Hematopoietic multipotent progenitor cell treated with erythropoietin and hydrocortisone succinate and interleukin-3 and kit ligand, for 6 days (in vitro differentiated cells): ENCODE measurements at regions not wholly inside any gene's neighbourhood (a gene's known extent, or its start where the extent isn't known, plus 50 kb on each side); places are given as distances from the start of the nearest gene placed in this dataset.
"Not testable (repeated sequence)": the region's sequence is repeated elsewhere in the genome, so short reads cannot be mapped to it uniquely, and the experiment has no call there.

Experiments
- DNase-seq: peaks from one replicate; pipeline ENCODE4 v3.0.0-alpha.2; 2015

DNA sequence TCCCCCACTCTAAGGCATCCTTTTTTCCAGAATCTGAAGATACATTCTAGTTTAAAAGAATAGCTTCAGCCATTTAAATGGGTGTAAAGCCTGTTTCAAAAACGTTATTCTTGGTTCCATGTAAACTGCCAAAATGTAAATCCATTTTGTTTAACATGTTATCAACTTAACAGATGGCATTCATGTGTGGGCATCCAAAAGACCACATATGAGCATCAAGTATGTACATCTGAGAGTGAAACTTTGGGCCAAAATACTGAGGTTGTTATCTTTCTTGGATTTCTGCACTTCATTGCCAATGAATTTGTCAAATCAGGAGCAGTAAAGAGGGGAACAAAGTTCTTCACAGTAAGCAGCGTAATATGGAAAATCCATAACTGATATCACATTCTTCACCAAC, 395.4 kb downstream of the ZNF804A start:
- no peak for DNase-seq

GRCh38 chr2:185006481-185006880, 408.2 kb downstream of the ZNF804A start:
- DNase-seq = no peak

GRCh38 chr2:185012643-185013042, 414.3 kb downstream of the ZNF804A start:
- DNase-seq = peak; percentile 2

- no peak for DNase-seq
Measured at GRCh38 chr2:185014076-185014475, 415.7 kb downstream of the ZNF804A start.

DNA sequence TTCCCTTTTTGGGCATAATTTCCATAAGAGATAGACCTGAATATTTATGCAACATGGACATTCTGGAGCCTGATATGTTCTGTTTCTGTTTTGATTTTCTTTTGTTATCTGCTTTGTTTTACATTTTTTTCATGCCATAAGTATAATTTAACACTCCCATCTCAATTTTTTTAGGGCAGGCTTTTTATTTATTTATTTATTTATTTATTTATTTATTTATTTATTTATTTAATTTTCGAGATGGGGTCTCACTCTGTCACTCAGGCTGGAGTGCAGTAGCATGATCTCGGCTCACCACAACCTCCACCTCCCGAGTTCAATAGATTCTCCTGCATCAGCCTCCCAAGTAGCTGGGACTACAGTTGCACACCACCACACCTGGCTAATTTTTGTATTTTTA, 427.6 kb downstream of the ZNF804A start:
- DNase-seq = not testable (repeated sequence)

DNA sequence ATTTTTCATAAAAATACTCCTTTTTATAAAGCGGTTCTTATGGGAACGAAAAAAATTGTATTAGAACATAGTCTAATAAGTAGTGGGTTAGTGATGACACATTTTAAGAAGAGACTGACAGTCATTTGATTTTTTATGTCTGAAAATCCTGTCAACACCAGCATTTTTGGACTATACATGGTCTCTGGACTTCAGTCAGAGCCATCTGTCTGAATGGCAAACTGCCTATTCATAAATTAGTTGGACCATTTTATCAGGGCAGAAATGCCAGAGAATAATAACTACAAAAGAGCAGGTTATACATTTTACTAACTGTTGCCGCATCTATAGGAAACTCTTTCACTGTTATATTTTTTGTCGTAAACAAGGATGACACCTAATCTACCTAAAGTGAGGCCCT, 437.6 kb downstream of the ZNF804A start:
- DNase-seq = no peak

- no peak for DNase-seq
Measured at GRCh38 chr2:185044323-185044874, 446.1 kb downstream of the ZNF804A start.

- DNase-seq = no peak
Measured at GRCh38 chr2:185050804-185051203, 452.5 kb downstream of the ZNF804A start.

DNA sequence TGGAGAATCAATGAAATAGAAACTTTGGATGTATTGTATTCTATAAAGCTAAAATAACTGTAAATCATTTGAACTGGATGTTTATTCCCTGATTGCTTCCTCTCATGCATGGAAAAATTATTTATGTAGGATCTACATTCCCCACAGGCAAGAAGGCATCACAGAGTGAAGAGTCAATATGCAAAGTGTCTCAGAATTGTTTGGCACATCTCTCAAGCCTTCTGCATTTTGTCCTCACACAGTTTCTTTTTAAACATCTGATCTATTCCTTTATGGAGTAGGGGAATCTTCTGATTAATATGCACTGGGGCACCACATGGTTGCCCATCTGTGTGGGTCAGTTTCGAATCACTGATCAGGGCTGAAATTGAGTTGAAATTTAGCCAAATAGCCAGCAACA, 465.4 kb downstream of the ZNF804A start:
- no peak for DNase-seq

GRCh38 chr2:185066128-185066527, 467.8 kb downstream of the ZNF804A start:
- DNase-seq = no peak

GRCh38 chr2:185069107-185069506, 470.8 kb downstream of the ZNF804A start:
- no peak for DNase-seq

GRCh38 chr2:185074156-185074555, 475.8 kb downstream of the ZNF804A start:
- DNase-seq = no peak

DNA sequence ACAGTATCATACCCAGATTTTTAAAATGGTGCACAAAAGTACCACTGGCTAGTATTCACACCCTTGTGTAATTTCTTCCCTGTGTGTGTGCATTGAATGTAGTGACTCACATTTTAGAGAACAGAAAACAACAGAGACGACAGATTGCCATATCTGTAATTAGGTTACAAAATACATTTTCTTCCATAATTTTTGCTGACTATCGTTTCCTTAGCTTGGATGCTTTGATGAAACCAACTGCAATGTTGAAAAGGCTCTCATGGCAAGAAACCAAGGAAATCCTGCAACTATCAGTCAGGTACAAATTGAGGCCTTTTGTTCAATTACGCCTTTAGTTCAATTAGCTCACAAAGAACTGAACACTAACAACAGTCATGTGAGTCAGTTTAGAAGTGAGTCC, 484.4 kb downstream of the ZNF804A start:
- no peak for DNase-seq

DNA sequence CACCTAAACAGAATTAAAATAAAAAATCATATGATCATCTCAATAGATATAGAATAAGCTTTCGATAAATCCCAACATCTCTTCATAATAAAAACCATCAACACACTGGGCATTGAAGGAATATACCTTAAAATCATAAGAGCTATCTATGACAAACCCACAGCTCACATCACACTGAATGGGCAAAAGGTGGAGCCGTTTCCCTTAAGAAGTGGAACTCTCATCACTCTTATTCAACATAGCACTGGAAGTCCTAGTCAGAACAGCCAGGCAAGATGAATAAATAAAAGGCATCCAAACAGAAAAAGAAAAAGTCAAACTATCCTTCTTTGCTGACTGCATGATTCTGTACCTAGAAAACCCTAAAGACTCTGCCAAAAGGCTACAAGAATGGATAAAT, 510.3 kb downstream of the ZNF804A start:
- DNase-seq = no peak

DNA sequence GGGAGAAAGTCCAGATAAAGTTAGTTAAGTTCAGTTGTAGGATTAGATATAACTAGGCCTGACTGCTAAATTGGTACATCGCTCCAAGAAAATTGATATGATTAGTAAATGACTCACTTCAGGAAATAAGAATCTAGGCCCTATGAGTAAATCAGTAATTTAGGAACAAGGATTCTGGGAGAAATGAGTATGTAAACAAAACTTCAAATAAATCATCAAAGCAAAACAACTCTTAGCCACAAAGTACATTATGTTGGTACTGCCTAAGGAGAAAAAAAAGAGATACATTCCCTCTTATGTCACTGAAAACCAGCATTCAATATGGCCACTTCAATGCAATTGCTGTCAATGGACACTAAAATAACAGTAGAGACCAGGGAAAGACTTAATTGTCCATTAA, 529.1 kb downstream of the ZNF804A start:
- DNase-seq = no peak

- no peak for DNase-seq
Measured at GRCh38 chr2:185128346-185128745, 530.0 kb downstream of the ZNF804A start.

- no peak for DNase-seq
Measured at GRCh38 chr2:185128996-185129395, 530.7 kb downstream of the ZNF804A start.

- DNase-seq = no peak
Measured at GRCh38 chr2:185130685-185131084, 532.4 kb downstream of the ZNF804A start.

DNA sequence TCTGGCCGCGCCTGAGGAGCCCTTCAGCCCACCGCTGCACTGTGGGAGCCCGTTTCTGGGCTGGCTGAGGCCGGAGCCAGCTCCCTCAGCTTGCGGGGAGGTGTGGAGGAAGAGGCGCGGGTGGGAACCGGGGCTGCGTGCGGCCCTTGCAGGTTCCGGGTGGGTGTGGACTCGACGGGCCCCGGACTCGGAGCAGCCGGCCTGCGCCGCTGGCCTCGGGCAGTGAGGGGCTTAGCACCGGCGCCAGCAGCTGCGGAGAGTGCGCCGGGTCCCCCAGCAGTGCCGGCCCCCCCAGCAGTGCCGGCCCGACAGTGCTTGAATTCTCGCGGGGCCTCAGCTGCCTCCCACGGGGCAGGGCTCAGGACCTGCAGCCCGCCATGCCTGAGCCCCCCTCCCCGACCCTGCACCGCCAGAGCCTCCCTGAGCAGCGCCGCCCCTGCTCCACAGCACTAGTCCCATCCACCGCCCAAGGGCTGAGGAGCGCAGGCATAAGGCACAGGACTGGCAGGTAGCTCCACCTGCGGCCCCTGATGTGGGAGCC, 534.2 kb downstream of the ZNF804A start:
- DNase-seq = no peak

- DNase-seq = no peak
Measured at GRCh38 chr2:185137700-185138099, 539.4 kb downstream of the ZNF804A start.

DNA sequence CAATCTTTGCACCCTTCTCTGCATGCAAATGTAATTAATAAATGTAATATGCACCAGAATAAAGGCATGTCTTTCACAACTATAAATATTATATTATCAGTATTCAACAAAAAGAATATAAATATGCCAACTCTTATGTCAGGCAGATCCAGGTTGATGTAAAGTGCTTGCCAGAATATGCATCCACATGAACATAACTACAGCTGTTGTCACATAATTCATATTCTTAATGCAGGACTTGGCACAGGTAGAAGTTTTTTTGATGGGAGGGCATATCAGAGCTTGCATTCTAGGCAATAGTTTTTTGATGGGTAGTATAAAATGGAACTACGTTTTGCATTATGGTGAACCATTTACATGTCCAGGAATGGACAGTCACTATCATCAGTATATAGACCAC, 544.3 kb downstream of the ZNF804A start:
- DNase-seq = no peak

- DNase-seq = no peak
Measured at GRCh38 chr2:185144159-185144919, 546.0 kb downstream of the ZNF804A start.

DNA sequence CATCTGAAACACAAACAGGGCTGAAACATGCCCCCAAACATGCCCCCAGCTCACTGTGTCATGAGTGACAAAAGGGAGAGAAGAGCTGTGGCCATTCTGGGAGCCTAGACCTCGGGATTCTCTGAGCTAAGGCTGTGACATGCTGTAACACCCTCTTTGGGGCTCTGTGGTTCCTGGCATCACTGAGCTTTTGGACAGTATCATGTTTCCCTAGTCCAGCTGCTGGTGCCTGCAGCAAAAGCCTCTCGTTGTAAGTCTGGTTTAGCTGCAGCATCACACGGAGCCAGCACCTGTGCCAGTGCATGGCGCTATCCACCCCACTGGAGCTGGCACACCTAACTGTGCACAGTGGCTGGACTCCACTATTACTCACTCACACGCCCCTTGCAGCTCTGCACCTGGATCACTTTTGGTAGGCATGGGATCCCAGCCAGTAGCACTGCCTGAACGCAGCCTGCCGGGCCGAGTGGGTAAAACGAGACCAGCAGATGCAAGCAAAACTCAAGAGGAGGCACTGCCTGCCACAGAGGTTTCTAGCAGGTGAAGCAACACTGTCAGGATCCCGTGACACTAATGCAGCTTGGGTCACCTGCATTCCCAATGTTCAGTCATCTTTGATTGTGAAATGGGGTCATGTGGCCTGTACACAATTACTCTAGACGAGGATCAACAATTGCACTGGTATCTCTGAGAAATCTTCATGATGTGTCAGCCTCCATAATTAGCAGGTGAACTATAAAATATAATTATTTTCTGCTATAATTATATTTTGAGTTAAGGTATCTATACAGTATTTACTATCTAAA, 547.2 kb downstream of the ZNF804A start:
- DNase-seq = no peak

DNA sequence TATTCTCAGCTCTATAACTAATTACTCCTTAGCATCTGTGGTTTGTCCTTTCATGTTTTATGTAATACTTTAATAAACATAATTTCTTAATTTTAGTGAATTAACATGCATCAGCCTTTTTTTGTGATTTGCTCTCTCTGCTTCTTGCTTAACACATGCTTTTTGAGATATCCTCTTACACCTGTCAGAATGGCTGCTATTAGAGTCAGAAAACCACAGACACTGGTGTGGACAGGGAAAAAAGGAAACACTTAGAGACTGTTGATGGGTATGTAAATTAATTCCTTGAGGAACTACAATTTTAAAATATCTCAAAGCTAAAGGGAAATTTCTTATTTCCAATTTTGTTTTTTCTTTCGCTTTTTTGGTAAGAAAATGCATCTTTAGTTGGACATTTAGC, 549.0 kb downstream of the ZNF804A start:
- DNase-seq = no peak
